HG03460 (cell line): ENCODE measurements at regions not wholly inside any gene's neighbourhood (a gene's known extent, or its start where the extent isn't known, plus 50 kb on each side); places are given as distances from the start of the nearest gene placed in this dataset.
"Not testable (repeated sequence)": the region's sequence is repeated elsewhere in the genome, so short reads cannot be mapped to it uniquely, and the experiment has no call there.

Source experiments
- ATAC-seq: cut with Tn5 transposase; IDR thresholded peaks from one replicate; pipeline ENCODE4 v1.9.1; 2021; ENCODE audit not compliant: unreplicated experiment

DNA sequence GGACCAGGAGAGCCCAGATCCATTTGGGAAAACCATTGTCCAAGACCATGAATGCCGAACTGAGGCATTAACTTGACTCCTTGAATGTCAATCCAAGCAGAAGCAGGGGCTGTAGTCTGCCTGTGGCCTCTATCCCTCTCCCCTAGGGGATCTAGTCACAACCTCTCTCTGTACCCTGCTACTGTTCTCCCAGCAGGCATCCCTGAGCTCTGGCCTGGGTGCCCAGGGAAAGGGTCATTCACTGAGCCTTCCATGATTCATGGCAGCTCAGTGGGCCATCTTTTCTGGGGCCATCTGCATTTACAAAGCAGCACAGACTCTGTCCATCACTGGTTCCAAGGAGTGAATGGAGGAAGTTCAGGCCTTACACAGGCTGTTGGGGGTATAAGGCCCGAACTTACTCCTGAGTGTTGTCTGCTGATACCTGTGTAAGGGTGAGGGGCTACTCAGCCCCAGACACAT lies 151.8 kb downstream of the ZFP36L2 start:
- ATAC-seq = no peak

GRCh38 chr2:43074052-43074451 lies 152.4 kb downstream of the ZFP36L2 start:
- no peak for ATAC-seq

GRCh38 chr2:43073401-43073825 lies 153.0 kb downstream of the ZFP36L2 start:
- no peak for ATAC-seq

DNA sequence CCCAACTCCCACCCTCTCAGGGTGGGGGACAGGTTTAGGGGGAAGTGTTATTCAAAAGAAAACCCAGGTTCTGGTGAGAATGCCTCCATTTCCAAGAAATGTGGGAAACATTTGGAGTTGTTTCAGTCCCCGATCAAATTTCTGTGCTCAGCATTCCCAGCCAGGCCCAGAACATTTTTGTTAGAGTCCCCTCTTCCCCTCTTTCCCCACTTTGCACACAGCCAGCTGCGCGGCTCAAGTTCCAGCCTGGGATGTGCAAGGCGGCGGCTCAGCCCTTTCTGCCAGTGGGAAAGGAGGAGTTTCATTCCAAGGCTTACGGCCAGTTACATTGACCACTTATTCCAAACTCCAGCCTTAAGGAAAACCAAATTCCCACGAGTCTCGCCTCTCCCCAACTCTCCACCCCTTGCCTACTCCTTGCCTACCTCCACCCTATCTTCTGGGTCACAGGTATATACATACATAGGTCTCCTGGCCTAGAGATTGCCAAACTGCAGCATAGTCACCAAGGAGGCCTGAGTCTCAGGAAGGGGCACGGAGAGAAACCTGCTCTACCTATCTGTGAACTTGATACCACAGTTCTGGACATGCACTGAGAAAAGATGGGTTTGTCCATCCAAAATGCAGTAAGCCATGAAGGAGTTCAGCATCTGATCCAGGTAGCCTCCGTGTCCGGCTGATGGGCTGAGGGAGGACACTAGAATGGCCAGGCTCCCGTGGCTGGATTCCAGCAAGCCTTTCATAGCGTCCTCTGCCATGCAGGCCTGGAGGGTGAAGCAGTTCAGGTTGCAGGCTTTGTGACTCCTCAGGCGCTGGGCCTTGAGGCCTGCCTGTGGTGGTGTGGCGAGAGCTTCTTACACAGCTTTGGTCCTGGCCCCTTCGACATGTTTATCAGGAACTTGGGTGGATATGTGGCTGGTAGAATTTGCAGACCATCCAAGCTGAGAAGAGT lies 154.5 kb downstream of the ZFP36L2 start:
- no peak for ATAC-seq

GRCh38 chr2:43070676-43071502 lies 155.5 kb downstream of the ZFP36L2 start:
- no peak for ATAC-seq

DNA sequence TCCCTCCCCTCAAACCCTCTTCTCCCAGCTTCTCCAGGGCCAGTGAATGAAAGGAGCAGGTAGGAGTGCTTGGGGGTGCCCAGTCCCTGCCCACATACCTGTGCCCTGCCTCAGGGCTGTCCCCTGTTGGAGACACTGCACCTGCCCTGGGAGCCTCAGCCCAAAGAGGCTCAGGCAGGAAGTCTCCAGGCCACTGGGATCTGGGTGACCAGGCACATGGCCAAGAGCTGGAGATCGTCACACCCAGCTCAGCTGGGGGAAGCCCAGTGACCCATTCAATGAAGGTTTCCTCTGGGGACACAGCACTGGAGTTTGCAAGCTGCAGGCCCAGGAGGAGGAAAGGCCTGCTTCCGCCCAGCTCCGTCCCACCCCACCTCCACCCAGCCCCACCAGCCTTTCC lies 156.4 kb downstream of the ZFP36L2 start:
- no peak for ATAC-seq

DNA sequence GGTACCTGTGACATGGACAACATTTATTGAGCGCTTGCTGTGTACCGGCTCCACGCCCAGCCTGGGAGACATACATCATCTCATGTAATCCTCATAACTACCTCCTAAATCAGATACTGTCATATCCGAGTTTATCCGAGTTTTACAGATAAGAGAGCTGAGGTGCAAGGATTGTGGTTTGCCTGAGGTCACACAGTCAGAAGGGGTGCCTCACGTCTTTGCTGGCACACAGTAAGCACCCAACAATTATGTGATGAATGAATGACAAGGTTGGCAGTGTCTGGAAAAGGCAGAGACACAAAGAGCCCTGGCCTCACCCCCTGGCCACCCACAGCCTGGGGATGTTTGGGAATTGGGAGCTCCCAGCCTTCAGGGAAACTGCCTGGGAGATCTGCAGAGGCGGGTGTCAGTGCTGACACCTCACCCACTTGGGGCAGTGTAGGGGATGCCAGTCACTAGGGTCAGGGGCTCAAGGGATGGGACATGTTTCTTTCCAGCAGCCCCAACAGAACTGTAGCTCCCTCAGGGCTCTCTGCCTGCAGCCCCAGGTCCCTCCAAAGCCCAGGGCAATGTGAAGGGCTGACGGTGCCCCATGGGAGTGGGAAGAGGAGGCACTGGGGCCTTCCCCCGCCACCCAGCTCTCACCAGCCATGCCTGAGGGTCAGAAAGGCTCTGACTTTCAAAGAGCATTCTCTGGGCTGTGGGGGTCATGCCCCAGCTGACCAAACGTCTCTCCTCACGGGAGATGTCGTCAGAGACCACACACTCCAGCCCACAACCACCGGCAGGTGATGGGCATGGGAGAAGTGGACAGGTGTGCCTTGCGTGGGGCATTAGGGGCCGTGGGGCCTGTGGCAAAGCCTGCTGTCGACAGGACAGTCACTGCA lies 157.5 kb downstream of the ZFP36L2 start:
- ATAC-seq = no peak

- no peak for ATAC-seq
These were observed 158.3 kb downstream of the ZFP36L2 start for GRCh38 chr2:43068041-43068533.

GRCh38 chr2:43067254-43068040 lies 159.0 kb downstream of the ZFP36L2 start:
- no peak for ATAC-seq

DNA sequence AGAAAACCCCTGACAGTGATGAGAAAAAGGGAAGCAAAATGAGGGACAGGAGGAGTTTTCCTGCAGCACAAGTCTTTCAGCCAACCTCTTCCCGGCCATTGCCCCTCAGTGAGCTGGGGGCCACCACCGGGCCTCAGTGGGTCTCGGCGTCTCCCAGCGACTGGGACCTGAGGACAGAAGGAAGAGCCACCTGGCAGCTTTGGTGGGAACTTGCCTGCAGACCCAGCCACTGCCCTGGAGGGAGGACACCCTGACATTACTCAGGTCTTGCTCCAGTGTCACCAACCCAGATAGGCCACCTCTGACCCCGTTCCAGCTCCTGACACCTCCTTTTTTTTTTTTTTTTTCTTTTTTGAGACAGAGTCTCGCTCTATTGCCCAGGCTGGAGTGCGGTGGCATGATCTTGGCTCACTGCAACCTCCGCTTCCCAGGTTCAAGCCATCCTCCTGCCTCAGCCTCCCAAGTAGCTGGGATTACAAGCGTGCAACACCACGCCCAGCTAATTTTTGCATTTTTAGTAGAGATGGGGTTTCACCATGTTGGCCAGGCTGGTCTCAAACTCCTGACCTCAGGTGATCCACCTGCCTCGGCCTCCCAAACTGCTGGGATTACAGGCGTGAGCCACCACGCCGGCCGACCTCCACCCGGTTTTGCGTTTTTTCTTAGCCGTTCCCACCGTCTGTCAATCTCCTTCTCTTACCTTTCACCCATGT lies 159.7 kb downstream of the ZFP36L2 start:
- ATAC-seq = not testable (repeated sequence)

DNA sequence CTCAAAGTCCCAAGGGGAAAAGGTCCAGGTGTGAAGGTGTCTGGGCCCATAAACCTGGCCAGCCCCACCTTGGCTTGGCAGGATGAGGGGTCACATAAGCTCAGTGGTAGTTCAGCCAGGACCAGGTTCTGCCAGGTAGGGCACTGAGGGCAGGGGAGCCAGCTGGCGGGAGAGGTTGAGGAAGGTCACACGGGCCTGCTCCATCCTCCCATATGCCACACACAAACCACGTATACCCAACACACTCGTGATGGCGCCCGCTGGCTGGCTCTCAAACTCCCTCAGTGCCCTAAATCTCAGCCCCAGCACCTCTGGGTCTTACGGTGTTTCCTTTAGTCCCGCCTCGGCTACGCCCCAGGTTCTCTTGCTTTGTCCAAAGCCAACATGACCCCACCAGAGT lies 160.5 kb downstream of the ZFP36L2 start:
- no peak for ATAC-seq

GRCh38 chr2:43065036-43065435 lies 161.4 kb downstream of the ZFP36L2 start:
- no peak for ATAC-seq

DNA sequence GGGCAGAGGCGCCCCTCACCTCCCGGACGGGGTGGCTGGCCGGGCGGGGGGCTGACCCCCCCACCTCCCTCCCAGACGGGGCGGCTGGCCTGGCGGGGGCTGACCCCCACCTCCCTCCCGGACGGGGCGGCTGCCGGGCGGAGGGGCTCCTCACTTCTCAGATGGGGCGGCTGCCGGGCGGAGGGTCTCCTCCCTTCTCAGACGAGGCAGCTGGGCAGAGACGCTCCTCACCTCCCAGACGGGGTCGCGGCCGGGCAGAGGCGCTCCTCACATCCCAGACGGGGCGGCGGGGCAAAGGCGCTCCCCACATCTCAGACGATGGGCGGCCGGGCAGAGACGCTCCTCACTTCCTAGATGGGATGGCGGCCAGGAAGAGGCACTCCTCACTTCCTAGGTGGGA lies 163.3 kb downstream of the ZFP36L2 start:
- ATAC-seq = not testable (repeated sequence)

DNA sequence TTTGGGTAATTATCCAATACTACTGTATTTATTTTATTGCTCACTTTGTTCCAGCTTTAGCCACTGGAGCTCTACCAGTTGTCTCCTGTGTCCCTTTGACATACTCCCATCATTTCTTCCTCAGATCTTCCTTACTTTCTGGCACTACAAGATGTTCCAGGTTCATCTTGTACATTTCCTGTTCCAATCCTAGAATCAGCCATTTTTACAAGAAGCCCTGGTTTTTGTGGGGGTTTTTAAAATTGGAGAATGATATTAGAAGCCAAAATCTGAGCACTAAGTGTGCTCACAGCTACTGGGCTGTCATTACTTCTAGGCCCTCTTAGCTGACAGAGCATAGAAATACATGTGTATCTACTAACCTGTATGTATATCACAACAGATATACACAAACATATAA lies 164.3 kb downstream of the ZFP36L2 start:
- no peak for ATAC-seq

DNA sequence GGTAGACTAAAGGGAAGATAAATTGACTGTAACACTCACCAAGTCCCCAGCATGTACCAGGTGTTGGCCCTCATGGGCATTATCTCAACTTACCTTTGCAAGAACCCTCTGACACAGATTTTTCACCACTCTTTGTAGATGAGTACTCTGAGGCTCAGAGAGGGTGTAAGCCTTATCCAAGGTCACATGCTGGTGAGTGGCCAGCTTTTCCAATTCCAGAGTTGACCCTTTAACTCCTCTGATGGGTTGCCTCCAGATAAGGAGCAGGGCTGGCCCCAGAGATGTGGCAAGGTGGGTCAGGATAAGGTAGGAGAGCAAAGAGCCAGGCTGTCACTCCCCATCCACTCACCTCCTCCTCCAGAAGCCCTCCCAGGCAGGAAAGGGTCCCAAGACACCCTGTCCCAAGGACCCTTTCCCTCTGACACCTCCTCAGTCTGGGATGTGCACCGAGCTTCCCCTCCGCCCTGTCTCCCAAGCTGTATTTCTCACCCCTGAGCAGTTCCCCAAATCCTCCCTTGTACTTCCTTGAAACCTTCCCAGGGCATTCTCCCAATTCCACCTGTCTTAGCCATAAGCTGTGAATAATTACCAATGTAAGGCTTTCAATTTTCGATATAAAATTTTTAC lies 165.9 kb downstream of the ZFP36L2 start:
- no peak for ATAC-seq

- ATAC-seq = peak; percentile 73
These were observed 167.1 kb downstream of the ZFP36L2 start for GRCh38 chr2:43059183-43059897.

DNA sequence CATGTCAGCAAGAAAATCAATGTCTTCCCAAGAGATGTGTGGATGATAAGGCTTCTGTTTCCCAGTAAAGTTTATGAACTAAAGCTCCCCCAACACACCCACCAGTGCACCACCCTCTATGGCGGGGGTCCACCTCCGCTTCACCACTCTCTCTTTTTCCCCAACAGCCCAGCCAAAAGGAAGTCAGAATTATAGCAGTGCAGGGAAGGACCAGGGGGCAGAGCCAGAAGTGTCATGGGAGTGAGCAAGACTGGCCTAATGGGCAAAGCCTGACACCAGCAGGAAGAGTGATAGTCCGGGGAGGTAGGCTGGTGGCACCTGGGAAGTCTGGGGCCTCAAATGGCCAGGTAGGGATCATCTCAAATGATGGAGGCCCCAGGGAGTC lies 167.7 kb downstream of the ZFP36L2 start:
- no peak for ATAC-seq
